ENCODE measurements at regions not wholly inside any gene's neighbourhood (a gene's known extent, or its start where the extent isn't known, plus 50 kb on each side); places are given as distances from the start of the nearest gene placed in this dataset.
"Not testable (repeated sequence)": the region's sequence is repeated elsewhere in the genome, so short reads cannot be mapped to it uniquely, and the experiment has no call there.

DNA sequence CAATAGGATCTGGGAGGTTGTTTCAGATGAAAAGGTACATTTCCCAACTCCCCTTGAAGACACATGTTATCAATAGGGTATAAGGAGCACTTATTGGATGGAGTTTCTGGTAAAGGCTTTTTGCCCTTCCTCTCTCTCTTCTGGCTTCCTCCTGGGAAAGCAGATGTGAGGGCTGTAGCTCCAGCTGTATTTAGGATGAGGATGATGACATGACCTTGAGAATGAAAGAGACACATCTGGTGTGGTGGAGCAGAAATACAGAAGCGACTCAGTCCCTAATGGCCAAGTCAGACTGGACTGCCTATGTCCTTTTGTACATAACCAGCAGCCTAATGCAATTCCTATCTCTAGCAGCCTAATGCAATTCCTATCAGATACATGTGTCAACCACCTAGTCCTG, 100.9 kb upstream of the NXPH2 start:
- TF ChIP-seq, protein P1, sequence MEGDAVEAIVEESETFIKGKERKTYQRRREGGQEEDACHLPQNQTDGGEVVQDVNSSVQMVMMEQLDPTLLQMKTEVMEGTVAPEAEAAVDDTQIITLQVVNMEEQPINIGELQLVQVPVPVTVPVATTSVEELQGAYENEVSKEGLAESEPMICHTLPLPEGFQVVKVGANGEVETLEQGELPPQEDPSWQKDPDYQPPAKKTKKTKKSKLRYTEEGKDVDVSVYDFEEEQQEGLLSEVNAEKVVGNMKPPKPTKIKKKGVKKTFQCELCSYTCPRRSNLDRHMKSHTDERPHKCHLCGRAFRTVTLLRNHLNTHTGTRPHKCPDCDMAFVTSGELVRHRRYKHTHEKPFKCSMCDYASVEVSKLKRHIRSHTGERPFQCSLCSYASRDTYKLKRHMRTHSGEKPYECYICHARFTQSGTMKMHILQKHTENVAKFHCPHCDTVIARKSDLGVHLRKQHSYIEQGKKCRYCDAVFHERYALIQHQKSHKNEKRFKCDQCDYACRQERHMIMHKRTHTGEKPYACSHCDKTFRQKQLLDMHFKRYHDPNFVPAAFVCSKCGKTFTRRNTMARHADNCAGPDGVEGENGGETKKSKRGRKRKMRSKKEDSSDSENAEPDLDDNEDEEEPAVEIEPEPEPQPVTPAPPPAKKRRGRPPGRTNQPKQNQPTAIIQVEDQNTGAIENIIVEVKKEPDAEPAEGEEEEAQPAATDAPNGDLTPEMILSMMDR (IDR thresholded peaks at IDR 0.05), result no peak
- TF ChIP-seq POLR2A (IDR thresholded peaks at IDR 0.05), result no peak
- Histone ChIP-seq H3K4me3 (no peak overlapping the region), H3K9me3 (no peaks in the 10 kb centered on the region), H3K4me1 (no peaks in the 10 kb centered on the region), H3K27me3 (no peaks in the 10 kb centered on the region), H3K27ac (no peak overlapping the region), H3K36me3 (ENCODE audit: low read depth, missing control alignments) (no peaks in the 10 kb centered on the region)
- 47 to 50% methylated on average over 1 of the region's 1 CpG for WGBS, 2 donors
- no peak for DNase-seq
- intact Hi-C loops (cut with DNase I; ENCODE audit: low total_unique reads), result no loop called here

DNA sequence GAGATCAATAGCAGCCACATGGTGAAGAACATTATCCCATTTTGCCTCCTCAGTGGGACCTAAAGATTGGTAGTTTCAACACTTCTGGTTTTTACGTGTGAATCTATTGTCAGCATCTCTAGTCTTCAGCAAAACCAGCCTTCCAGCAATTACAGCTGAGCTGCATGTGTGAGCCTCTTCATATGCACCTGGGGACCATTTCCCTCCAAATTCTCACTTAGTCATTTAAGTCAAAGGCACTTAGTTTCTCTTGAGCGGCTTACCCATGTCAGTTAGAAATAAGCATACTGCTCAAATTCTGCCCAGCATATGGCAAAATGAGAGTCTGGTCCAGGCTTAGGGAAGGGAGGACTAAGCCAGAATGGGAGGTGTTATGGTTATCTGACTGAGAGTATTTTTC, 99.7 kb upstream of the NXPH2 start:
- no peak overlapping the region for H3K27ac ChIP-seq
- H3K4me3 ChIP-seq, result no peak overlapping the region
- no peaks in the 10 kb centered on the region for H3K4me1 ChIP-seq
- intact Hi-C loops (cut with DNase I; ENCODE audit: low total_unique reads), result no loop called here
- H3K27me3 ChIP-seq, result no peaks in the 10 kb centered on the region
- no peaks in the 10 kb centered on the region for H3K9me3 ChIP-seq
- TF ChIP-seq, protein P1 (IDR thresholded peaks at IDR 0.05), result no peak
- TF ChIP-seq POLR2A (IDR thresholded peaks at IDR 0.05), result no peak
- no peaks in the 10 kb centered on the region for H3K36me3 ChIP-seq (ENCODE audit: low read depth, missing control alignments)
- DNase-seq, result no peak
- WGBS, 2 donors, result 92 to 94% methylated on average over 2 of the region's 2 CpGs

DNA sequence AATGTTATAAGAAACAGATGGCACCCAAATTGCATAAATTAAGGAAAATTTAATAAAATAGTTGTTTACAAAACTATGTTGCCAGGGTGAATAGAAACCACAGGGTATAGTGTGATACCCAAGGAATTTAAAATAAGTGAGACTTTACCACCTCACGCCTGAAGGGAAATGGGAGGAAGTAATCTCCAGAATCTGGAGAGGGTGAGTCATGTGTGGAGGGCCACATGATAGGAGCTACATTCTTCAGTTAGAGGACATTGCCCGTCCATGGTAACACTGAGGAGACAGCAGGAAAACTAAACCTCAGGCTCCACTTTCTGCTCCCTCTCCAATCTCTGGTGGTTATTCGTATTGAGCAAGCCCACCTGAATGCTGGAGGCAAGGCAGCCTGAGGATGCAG, 97.2 kb upstream of the NXPH2 start:
- TF ChIP-seq, protein P1 (IDR thresholded peaks at IDR 0.05), result no peak
- no peak for TF ChIP-seq POLR2A (IDR thresholded peaks at IDR 0.05)
- 93 to 94% methylated on average over 3 of the region's 3 CpGs for WGBS, 2 donors
- intact Hi-C loops (cut with DNase I; ENCODE audit: low total_unique reads), result no loop called here
- H3K4me1 ChIP-seq, result no peaks in the 10 kb centered on the region
- no peak for DNase-seq
- H3K27ac ChIP-seq, result no peak overlapping the region
- H3K36me3 ChIP-seq (ENCODE audit: low read depth, missing control alignments), result no peaks in the 10 kb centered on the region
- H3K9me3 ChIP-seq, result no peaks in the 10 kb centered on the region
- no peaks in the 10 kb centered on the region for H3K27me3 ChIP-seq
- H3K4me3 ChIP-seq, result no peak overlapping the region

DNA sequence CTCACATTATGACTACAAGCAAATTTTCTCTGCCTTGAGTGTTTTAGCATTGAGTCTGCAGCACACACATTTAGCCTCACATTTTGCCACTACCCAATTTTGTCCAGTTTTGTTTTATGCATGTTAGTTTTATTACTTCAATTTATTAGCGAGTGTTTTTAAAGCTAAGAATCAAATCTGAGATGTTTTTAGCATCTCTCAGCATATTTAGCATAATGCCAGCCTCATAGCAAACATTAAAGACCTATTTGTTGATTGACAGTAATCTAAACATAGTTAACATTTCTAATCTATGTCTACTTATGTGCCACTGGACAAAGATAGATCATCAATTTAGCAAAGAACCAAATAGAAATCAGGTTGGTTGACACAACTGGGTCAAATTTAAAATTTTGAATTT, 94.1 kb upstream of the NXPH2 start:
- H3K27ac ChIP-seq, result no peak overlapping the region
- WGBS, 2 donors, result 91 to 94% methylated on average over 1 of the region's 1 CpG
- TF ChIP-seq, protein P1 (IDR thresholded peaks at IDR 0.05), result no peak
- no peak for TF ChIP-seq POLR2A (IDR thresholded peaks at IDR 0.05)
- H3K4me1 ChIP-seq, result no peaks in the 10 kb centered on the region
- intact Hi-C loops (cut with DNase I; ENCODE audit: low total_unique reads), result no loop called here
- no peaks in the 10 kb centered on the region for H3K27me3 ChIP-seq
- H3K36me3 ChIP-seq (ENCODE audit: low read depth, missing control alignments), result no peaks in the 10 kb centered on the region
- no peaks in the 10 kb centered on the region for H3K9me3 ChIP-seq
- DNase-seq, result no peak
- no peak overlapping the region for H3K4me3 ChIP-seq

DNA sequence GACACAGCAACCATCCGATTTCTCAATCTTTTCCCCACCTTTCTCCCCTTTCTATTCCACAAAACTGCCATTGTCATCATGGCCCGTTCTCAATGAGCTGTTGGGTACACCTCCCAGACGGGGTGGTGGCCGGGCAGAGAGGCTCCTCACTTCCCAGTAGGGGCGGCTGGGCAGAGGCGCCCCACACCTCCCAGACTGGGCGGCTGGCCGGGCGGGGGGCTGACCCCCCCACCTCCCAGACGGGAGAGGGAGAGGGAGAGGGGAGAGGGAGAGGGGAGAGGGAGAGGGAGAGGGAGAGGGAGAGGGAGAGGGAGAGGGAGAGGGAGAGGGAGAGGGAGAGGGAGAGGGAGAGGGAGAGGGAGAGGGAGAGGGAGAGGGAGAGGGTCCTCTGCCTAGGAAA, 91.9 kb upstream of the NXPH2 start:
- intact Hi-C loops (cut with DNase I; ENCODE audit: low total_unique reads); DNase-seq; H3K27ac ChIP-seq; H3K4me3 ChIP-seq; H3K36me3 ChIP-seq (ENCODE audit: low read depth, missing control alignments); H3K9me3 ChIP-seq; H3K27me3 ChIP-seq; H3K4me1 ChIP-seq: not testable (repeated sequence)
- WGBS, 2 donors, result 79 to 85% methylated on average over 6 to 10 of the region's 10 CpGs

Measured in testis (tissue), 2 donors.